AG09309 (cell line): ENCODE measurements at regions not wholly inside any gene's neighbourhood (a gene's known extent, or its start where the extent isn't known, plus 50 kb on each side); places are given as distances from the start of the nearest gene placed in this dataset.

ENCODE experiments used
- DNase-seq: peaks from one replicate; pipeline ENCODE4 v3.0.0-alpha.2; 2010; ENCODE audit warnings: low read depth
- H3K4me3 ChIP-seq: 2 replicates; pipeline ENCODE4 v1.5.1; 2011; ENCODE audit warnings: mild to moderate bottlenecking, low read depth, low read length, moderate library complexity; ENCODE audit not compliant: control insufficient read depth
- CTCF ChIP-seq: IDR thresholded peaks from 2 replicates; pipeline ENCODE4 v1.5.1; 2011; ENCODE audit warnings: mild to moderate bottlenecking, low read depth, low read length, inconsistent platforms; ENCODE audit not compliant: insufficient read depth, control insufficient read depth; ENCODE audit errors: missing control alignments

DNA sequence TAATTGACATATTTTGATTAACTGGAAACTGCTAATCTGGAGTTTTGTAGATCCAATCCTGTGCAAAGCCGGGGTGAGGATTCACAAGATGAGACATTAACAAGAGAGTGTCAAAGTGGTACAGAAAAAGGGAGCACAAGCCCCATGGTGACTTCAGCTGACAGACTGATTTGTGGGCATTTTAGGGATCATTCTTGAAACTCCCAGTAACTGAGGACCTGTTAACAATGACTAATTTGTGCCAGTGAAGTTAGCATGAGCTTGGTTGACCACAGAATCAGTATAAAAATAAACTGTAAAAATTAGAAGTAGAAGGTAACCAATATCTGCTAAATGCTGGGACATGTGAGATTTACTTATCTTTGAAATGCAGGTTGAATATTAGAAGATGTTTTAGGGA is 1578.3 kb downstream of the EFNA5 start:
- no peak overlapping the region for H3K4me3 ChIP-seq
- DNase-seq: no peak
- TF ChIP-seq CTCF: no peak

GRCh38 chr5:106089073-106089472 is 1581.7 kb downstream of the EFNA5 start:
- no peak for TF ChIP-seq CTCF
- DNase-seq: no peak
- H3K4me3 ChIP-seq: no peak overlapping the region

DNA sequence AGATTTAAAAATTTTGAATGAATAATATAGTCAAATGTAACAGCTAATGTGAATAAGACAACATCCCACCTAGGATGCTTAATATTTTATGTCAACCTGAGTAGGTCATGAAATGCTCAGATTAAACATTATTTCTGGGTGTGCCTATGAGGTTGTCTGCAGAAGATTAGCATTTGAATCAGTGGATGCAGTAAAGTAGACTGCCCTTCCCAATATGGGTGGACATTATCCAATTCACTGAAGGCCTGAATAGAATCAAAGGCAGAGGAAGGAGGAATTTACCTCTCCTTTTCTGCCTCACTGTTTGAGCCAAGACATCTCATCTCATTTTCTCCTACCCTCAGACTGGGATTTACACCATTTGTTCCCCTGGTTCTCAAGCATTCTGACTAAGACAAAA is 1582.3 kb downstream of the EFNA5 start:
- DNase-seq: no peak
- H3K4me3 ChIP-seq: no peak overlapping the region
- no peak for TF ChIP-seq CTCF

- no peak for TF ChIP-seq CTCF
- H3K4me3 ChIP-seq: no peak overlapping the region
These were observed 1584.4 kb downstream of the EFNA5 start for GRCh38 chr5:106086352-106086751.

GRCh38 chr5:106085556-106085955 is 1585.2 kb downstream of the EFNA5 start:
- no peak for TF ChIP-seq CTCF
- DNase-seq: no peak
- no peak overlapping the region for H3K4me3 ChIP-seq

More at GRCh38 chr5:106086352-106086751, 1584.4 kb downstream of the EFNA5 start:
- DNase-seq: no peak

GRCh38 chr5:106085136-106085535 is 1585.6 kb downstream of the EFNA5 start:
- TF ChIP-seq CTCF: no peak
- no peak for DNase-seq

DNA sequence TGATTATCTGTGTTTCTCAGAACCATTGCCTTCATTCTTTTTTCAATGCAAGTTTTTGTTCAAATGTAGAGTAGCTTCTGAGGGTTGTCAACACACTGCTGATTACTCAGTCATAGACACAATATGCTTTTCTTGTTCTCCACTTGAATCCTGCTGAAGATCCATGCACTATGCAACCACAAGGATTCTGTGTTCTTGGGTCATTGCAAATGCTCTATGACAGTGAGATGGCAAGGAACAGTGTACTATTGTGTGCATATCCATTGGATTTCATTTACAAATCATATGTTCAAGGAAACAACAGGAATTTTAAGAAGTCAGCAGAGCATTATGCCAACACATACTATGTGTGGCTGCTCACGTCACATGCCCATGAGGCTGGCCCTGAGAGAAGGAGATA is 1590.2 kb downstream of the EFNA5 start:
- TF ChIP-seq CTCF: no peak
- DNase-seq: no peak
- no peak overlapping the region for H3K4me3 ChIP-seq

More at GRCh38 chr5:106085136-106085535, 1585.6 kb downstream of the EFNA5 start:
- H3K4me3 ChIP-seq: no peak overlapping the region
